Osteocyte (in vitro differentiated cells): ENCODE measurements at regions not wholly inside any gene's neighbourhood (a gene's known extent, or its start where the extent isn't known, plus 50 kb on each side); places are given as distances from the start of the nearest gene placed in this dataset.

Experiments
- DNase-seq: peaks from one replicate; pipeline ENCODE4 v3.0.0; 2021; ENCODE audit warnings: mixed read lengths; ENCODE audit not compliant: unreplicated experiment; ENCODE audit errors: extremely low spot score
- H3K27ac Mint-ChIP-seq: one replicate; pipeline ENCODE4 v1.8.0; 2021; ENCODE audit warnings: mild to moderate bottlenecking, mixed read lengths; ENCODE audit not compliant: unreplicated experiment
- H3K27me3 Mint-ChIP-seq: one replicate; pipeline ENCODE4 v1.8.0; 2021; ENCODE audit warnings: mixed read lengths; ENCODE audit not compliant: unreplicated experiment
- H3K36me3 Mint-ChIP-seq: one replicate; pipeline ENCODE4 v1.8.0; 2021; ENCODE audit warnings: mixed read lengths; ENCODE audit not compliant: unreplicated experiment
- H3K4me1 Mint-ChIP-seq: one replicate; pipeline ENCODE4 v1.8.0; 2021; ENCODE audit warnings: mixed read lengths; ENCODE audit not compliant: unreplicated experiment
- H3K4me3 Mint-ChIP-seq: one replicate; pipeline ENCODE4 v1.8.0; 2021; ENCODE audit warnings: mild to moderate bottlenecking, moderate library complexity, mixed read lengths; ENCODE audit not compliant: unreplicated experiment
- H3K9me3 Mint-ChIP-seq: one replicate; pipeline ENCODE4 v1.8.0; 2021; ENCODE audit warnings: mixed read lengths; ENCODE audit not compliant: unreplicated experiment
- TF ChIP-seq, protein P1 (sequence below): fragments of 200-600 bp; sonication (generic); IDR thresholded peaks from 2 replicates; pipeline ENCODE4 v1.5.0; 2021; ENCODE audit warnings: antibody characterized with exemption, mild to moderate bottlenecking, moderate library complexity

- Mint-ChIP-seq H3K4me3 (no peak overlapping the region), H3K36me3 (no peaks in the 10 kb centered on the region)
Observed at GRCh38 chr15:35822153-35822552, 276.2 kb upstream of the DPH6 start.

DNA sequence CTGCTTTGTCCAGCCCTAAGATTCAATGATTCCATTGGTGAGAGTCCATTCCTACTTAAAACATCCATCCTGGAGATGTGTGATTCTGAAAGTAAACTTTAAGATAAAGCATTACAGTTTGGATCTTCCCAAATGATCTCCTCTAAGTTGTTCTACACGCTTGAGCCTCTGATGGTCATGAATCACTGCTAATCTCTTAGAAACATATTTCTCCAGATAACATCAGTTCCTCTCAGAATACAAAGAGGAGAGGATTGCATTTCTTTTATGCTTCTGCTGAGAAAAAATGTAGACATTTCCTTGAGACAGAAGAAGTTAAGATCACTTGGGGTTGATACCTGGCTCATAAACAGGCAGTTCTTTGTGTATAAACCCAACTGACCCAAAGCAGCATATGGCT, 281.2 kb upstream of the DPH6 start:
- Mint-ChIP-seq H3K27me3 (no peaks in the 10 kb centered on the region), H3K4me1 (peaks cover 31% of the 10 kb centered on the region), H3K36me3 (no peaks in the 10 kb centered on the region), H3K9me3 (peaks cover 9% of the 10 kb centered on the region), H3K4me3 (no peak overlapping the region), H3K27ac (peak overlapping the region; percentile 38)
- DNase-seq = no peak
- TF ChIP-seq, protein P1, sequence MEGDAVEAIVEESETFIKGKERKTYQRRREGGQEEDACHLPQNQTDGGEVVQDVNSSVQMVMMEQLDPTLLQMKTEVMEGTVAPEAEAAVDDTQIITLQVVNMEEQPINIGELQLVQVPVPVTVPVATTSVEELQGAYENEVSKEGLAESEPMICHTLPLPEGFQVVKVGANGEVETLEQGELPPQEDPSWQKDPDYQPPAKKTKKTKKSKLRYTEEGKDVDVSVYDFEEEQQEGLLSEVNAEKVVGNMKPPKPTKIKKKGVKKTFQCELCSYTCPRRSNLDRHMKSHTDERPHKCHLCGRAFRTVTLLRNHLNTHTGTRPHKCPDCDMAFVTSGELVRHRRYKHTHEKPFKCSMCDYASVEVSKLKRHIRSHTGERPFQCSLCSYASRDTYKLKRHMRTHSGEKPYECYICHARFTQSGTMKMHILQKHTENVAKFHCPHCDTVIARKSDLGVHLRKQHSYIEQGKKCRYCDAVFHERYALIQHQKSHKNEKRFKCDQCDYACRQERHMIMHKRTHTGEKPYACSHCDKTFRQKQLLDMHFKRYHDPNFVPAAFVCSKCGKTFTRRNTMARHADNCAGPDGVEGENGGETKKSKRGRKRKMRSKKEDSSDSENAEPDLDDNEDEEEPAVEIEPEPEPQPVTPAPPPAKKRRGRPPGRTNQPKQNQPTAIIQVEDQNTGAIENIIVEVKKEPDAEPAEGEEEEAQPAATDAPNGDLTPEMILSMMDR = no peak

More at GRCh38 chr15:35822153-35822552, 276.2 kb upstream of the DPH6 start:
- Mint-ChIP-seq H3K27me3 (no peaks in the 10 kb centered on the region), H3K9me3 (no peaks in the 10 kb centered on the region), H3K4me1 (peaks cover 10% of the 10 kb centered on the region), H3K27ac (no peak overlapping the region)
- DNase-seq = no peak
- TF ChIP-seq, protein P1 = no peak

DNA sequence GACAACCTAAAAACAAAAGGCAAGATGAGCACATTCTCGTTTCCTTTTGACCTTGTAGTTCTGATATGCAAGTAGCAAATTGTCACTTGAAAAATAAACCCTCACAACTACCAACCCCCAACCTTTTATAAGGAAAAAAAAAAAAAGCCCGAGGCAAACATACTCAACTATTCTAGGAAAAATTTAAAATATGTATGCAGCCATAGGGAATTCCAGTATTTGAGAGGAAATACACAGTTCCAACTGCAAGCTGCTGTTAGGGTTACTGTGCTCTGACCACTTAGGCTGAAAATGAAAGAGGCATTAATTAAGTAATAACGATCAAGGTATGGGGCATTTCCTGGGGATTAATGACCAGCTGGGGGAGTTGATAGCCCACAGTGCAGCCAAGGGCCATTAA, 281.9 kb upstream of the DPH6 start:
- Mint-ChIP-seq H3K4me1 (peaks cover 34% of the 10 kb centered on the region), H3K27ac (peak overlapping the region; percentile 59), H3K9me3 (peaks cover 13% of the 10 kb centered on the region), H3K36me3 (no peaks in the 10 kb centered on the region), H3K4me3 (peak overlapping the region; percentile 11), H3K27me3 (no peaks in the 10 kb centered on the region)
- TF ChIP-seq, protein P1 = no peak
- no peak for DNase-seq

GRCh38 chr15:35833581-35833980, 287.6 kb upstream of the DPH6 start:
- TF ChIP-seq, protein P1 = no peak
- no peak overlapping the region for H3K27ac Mint-ChIP-seq
- peaks cover 17% of the 10 kb centered on the region for H3K9me3 Mint-ChIP-seq
- H3K36me3 Mint-ChIP-seq = no peaks in the 10 kb centered on the region
- H3K27me3 Mint-ChIP-seq = no peaks in the 10 kb centered on the region
- DNase-seq = no peak
- peaks cover 28% of the 10 kb centered on the region for H3K4me1 Mint-ChIP-seq
- no peak overlapping the region for H3K4me3 Mint-ChIP-seq

DNA sequence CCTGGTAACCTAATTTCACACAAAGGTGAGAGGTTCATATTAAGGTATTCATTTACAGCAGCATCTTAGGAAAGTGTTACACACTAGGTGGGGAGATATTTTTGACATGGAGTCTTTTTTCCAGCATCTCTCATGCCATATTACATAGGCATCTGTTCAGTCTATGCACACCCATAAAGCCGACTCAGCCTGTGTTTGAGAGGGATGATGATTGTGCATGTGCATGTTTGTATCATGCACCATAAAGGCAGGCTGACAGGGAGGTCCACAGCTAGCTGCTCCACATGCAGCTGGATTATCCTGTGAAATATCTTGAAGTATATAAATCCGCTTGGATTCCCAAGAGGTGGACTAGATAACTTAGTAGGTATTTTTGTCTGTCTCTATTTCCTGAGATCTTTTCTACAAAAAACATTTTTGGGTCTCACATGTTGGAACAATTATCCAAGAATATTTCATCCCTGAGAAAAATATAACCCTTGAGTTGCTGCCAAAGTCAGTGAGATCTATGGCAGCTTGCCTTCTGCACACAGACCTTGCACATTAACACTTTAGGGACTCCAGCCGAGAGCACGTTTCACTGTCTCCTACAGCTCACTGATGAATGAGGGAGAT, 288.4 kb upstream of the DPH6 start:
- Mint-ChIP-seq H3K4me1 (peaks cover 23% of the 10 kb centered on the region), H3K27me3 (no peaks in the 10 kb centered on the region), H3K27ac (no peak overlapping the region), H3K9me3 (peaks cover 17% of the 10 kb centered on the region), H3K36me3 (no peaks in the 10 kb centered on the region), H3K4me3 (no peak overlapping the region)
- DNase-seq = no peak
- TF ChIP-seq, protein P1 = no peak
